ENCODE measurements at regions not wholly inside any gene's neighbourhood (a gene's known extent, or its start where the extent isn't known, plus 50 kb on each side); places are given as distances from the start of the nearest gene placed in this dataset.

GRCh38 chr20:39702701-39703349 lies 740.7 kb downstream of the DHX35 start:
- no peak overlapping the region for H3K27ac ChIP-seq
- WGBS = 71% methylated on average over 1 of the region's 1 CpG
- H3K36me3 ChIP-seq = no peaks in the 10 kb centered on the region
- peaks cover 23% of the 10 kb centered on the region for H3K4me1 ChIP-seq
- no peak for DNase-seq (ENCODE audit: low spot score in 2 of 2)
- no peaks in the 10 kb centered on the region for H3K27me3 ChIP-seq
- TF ChIP-seq EP300 (IDR thresholded peaks at IDR 0.05) = no peak
- TF ChIP-seq, protein P1, sequence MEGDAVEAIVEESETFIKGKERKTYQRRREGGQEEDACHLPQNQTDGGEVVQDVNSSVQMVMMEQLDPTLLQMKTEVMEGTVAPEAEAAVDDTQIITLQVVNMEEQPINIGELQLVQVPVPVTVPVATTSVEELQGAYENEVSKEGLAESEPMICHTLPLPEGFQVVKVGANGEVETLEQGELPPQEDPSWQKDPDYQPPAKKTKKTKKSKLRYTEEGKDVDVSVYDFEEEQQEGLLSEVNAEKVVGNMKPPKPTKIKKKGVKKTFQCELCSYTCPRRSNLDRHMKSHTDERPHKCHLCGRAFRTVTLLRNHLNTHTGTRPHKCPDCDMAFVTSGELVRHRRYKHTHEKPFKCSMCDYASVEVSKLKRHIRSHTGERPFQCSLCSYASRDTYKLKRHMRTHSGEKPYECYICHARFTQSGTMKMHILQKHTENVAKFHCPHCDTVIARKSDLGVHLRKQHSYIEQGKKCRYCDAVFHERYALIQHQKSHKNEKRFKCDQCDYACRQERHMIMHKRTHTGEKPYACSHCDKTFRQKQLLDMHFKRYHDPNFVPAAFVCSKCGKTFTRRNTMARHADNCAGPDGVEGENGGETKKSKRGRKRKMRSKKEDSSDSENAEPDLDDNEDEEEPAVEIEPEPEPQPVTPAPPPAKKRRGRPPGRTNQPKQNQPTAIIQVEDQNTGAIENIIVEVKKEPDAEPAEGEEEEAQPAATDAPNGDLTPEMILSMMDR (IDR thresholded peaks at IDR 0.05) = no peak
- TF ChIP-seq POLR2A (IDR thresholded peaks at IDR 0.05) = no peak
- TF ChIP-seq POLR2AphosphoS5 (IDR thresholded peaks at IDR 0.05) = no peak
- no peaks in the 10 kb centered on the region for H3K9me3 ChIP-seq
- H3K4me3 ChIP-seq = no peak overlapping the region

GRCh38 chr20:39700528-39700927 lies 738.4 kb downstream of the DHX35 start:
- TF ChIP-seq POLR2A (IDR thresholded peaks at IDR 0.05) (no peak), POLR2AphosphoS5 (IDR thresholded peaks at IDR 0.05) (no peak), EP300 (IDR thresholded peaks at IDR 0.05) (no peak)
- TF ChIP-seq, protein P1 (IDR thresholded peaks at IDR 0.05) = no peak

DNA sequence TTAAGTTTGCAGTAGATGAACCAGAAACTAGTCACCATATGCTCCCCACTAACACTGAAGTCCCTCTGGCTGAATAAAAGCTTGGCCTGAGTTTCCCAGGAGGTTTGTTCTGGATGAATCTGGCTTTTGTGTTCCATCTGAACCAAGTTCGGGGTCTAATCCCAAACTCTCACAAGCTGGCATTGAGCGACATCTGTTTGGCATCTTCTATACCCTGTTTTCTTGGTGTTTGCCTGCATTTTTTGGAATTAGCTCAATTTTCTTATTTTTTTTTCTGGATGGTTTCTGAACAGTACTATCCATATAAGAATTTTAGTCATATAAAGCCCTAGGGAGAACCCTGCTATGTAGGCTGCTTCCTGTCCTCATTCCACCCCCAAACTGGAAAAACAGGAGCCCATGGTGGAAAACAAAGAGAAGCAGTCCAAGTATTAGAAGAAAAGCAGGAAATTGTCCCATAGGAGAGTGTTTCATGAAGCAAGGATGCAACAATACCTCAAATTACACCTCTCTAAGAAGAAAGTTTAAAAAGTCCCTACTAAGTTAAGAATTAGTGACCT lies 737.1 kb downstream of the DHX35 start:
- Histone ChIP-seq H3K36me3 (no peaks in the 10 kb centered on the region), H3K27me3 (no peaks in the 10 kb centered on the region), H3K4me3 (no peak overlapping the region), H3K4me1 (peaks cover 16% of the 10 kb centered on the region), H3K27ac (no peak overlapping the region), H3K9me3 (no peaks in the 10 kb centered on the region)
- TF ChIP-seq POLR2A (IDR thresholded peaks at IDR 0.05) (no peak), EP300 (IDR thresholded peaks at IDR 0.05) (no peak), POLR2AphosphoS5 (IDR thresholded peaks at IDR 0.05) (no peak)
- TF ChIP-seq, protein P1 (IDR thresholded peaks at IDR 0.05) = no peak
- DNase-seq (ENCODE audit: low spot score in 2 of 2) = no peak
- WGBS = 62% methylated on average over 2 of the region's 2 CpGs

More at GRCh38 chr20:39700528-39700927, 738.4 kb downstream of the DHX35 start:
- H3K27ac ChIP-seq = no peak overlapping the region
- no peak for DNase-seq (ENCODE audit: low spot score in 2 of 2)
- H3K4me1 ChIP-seq = peaks cover 23% of the 10 kb centered on the region
- no peaks in the 10 kb centered on the region for H3K27me3 ChIP-seq
- H3K36me3 ChIP-seq = no peaks in the 10 kb centered on the region
- WGBS = 90% methylated on average over 3 of the region's 3 CpGs
- no peak overlapping the region for H3K4me3 ChIP-seq
- no peaks in the 10 kb centered on the region for H3K9me3 ChIP-seq

GRCh38 chr20:39698752-39699151 lies 736.6 kb downstream of the DHX35 start:
- DNase-seq (ENCODE audit: low spot score in 2 of 2) = no peak
- WGBS = 38% methylated on average over 1 of the region's 1 CpG
- H3K36me3 ChIP-seq = no peaks in the 10 kb centered on the region
- H3K4me1 ChIP-seq = peaks cover 16% of the 10 kb centered on the region
- H3K27me3 ChIP-seq = no peaks in the 10 kb centered on the region
- no peak overlapping the region for H3K4me3 ChIP-seq
- no peak overlapping the region for H3K27ac ChIP-seq
- no peaks in the 10 kb centered on the region for H3K9me3 ChIP-seq
- no peak for TF ChIP-seq POLR2A (IDR thresholded peaks at IDR 0.05)
- TF ChIP-seq POLR2AphosphoS5 (IDR thresholded peaks at IDR 0.05) = no peak
- TF ChIP-seq, protein P1 (IDR thresholded peaks at IDR 0.05) = no peak
- TF ChIP-seq EP300 (IDR thresholded peaks at IDR 0.05) = no peak

GRCh38 chr20:39691151-39691862 lies 729.2 kb downstream of the DHX35 start:
- Histone ChIP-seq H3K9me3 (no peaks in the 10 kb centered on the region), H3K4me1 (no peaks in the 10 kb centered on the region), H3K36me3 (no peaks in the 10 kb centered on the region), H3K27ac (no peak overlapping the region), H3K4me3 (no peak overlapping the region), H3K27me3 (no peaks in the 10 kb centered on the region)
- no peak for TF ChIP-seq POLR2A (IDR thresholded peaks at IDR 0.05)
- TF ChIP-seq, protein P1 (IDR thresholded peaks at IDR 0.05) = no peak
- no peak for TF ChIP-seq EP300 (IDR thresholded peaks at IDR 0.05)
- no peak for TF ChIP-seq POLR2AphosphoS5 (IDR thresholded peaks at IDR 0.05)
- WGBS = 43% methylated on average over 3 of the region's 3 CpGs
- DNase-seq (ENCODE audit: low spot score in 2 of 2) = no peak
